HUES48 (cell line): ENCODE measurements at regions not wholly inside any gene's neighbourhood (a gene's known extent, or its start where the extent isn't known, plus 50 kb on each side); places are given as distances from the start of the nearest gene placed in this dataset.

Experiments used
- H3K27ac ChIP-seq: one replicate; pipeline ENCODE4 v1.7.0; 2013; ENCODE audit warnings: low read depth, low read length, inconsistent platforms
- H3K27me3 ChIP-seq: 2 replicates; pipeline ENCODE4 v1.6.1; 2013; ENCODE audit warnings: mild to moderate bottlenecking, low read length; ENCODE audit not compliant: control insufficient read depth, insufficient read depth
- H3K36me3 ChIP-seq: 2 replicates; pipeline ENCODE4 v1.6.1; 2013; ENCODE audit warnings: low read length; ENCODE audit not compliant: control insufficient read depth, insufficient read depth
- H3K4me1 ChIP-seq: 2 replicates; pipeline ENCODE4 v1.6.1; 2013; ENCODE audit warnings: mild to moderate bottlenecking, low read length; ENCODE audit not compliant: control insufficient read depth, insufficient read depth
- H3K4me3 ChIP-seq: 2 replicates; pipeline ENCODE4 v1.5.1; 2013; ENCODE audit warnings: mild to moderate bottlenecking, low read depth, low read length
- H3K9ac ChIP-seq: 2 replicates; pipeline ENCODE4 v1.6.1; 2013; ENCODE audit warnings: mild to moderate bottlenecking, low read depth, low read length, moderate library complexity
- H3K9me3 ChIP-seq: 2 replicates; pipeline ENCODE4 v1.6.1; 2013; ENCODE audit warnings: low read length; ENCODE audit not compliant: control insufficient read depth, insufficient read depth

DNA sequence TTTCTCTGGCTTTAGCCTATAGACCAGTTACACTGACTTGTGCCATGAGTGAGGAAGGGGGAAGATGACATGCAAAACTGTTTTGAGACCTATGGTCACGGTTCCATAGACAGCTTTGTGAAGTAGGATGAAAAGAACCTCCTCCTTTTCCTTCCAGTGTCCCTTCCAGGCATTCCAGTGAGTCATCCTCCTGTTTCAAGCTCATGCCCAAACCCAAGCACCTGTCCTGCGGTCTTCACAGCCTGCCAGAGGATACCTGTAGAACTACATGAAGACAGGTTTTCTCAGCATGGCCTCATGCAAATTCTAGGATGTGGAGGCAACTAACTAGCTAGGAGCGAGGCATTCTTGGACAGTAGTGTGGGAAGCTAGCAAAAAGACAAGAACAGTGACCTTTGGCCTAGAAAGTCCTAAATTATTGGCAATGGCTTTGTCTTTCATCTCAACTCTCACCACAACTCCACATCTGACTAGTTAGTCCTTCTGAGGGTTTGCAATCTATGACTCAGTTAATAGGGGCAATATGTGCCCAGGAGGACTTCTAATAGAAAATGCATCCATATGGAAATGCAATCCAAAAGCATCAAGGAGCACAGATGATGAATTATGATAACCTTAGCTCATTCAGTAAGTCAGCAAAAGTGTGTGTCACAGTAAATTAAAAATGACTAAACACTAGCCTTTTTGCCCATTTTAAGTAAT, 154.7 kb downstream of the RBM43 start:
- no peak overlapping the region for H3K4me3 ChIP-seq
- H3K4me1 ChIP-seq: peaks cover 19% of the 10 kb centered on the region
- H3K36me3 ChIP-seq: no peaks in the 10 kb centered on the region; the same call in 1 of the 2 replicates
- no peak overlapping the region for H3K9ac ChIP-seq
- H3K27ac ChIP-seq: no peak overlapping the region
- no peaks in the 10 kb centered on the region for H3K27me3 ChIP-seq
- peaks cover 9% of the 10 kb centered on the region; the same call in 1 of the 2 replicates for H3K9me3 ChIP-seq

DNA sequence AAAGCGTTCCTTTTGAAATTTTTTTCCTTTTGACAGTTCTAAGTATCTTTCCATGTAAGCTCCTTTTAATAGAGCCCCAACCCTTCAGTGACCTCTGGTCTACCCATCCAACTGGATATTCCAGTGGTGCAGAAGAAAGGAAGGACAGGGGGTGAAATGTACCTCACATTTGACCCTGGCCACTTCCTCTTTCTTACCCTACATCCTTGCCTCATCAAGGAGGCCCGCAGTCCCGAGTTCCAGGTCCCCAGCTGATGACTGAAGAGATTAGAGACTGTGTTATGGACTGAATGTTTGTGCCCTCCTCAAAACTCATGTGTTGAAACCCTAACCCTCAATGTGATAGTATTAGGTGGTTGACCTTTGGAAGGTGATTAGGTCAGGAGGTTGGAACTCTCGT, 158.1 kb downstream of the RBM43 start:
- peaks cover 9% of the 10 kb centered on the region; the same call in 1 of the 2 replicates for H3K9me3 ChIP-seq
- peaks cover 8% of the 10 kb centered on the region for H3K4me1 ChIP-seq
- no peaks in the 10 kb centered on the region; the same call in 1 of the 2 replicates for H3K36me3 ChIP-seq
- no peak overlapping the region for H3K27ac ChIP-seq
- no peak overlapping the region for H3K9ac ChIP-seq
- H3K27me3 ChIP-seq: no peaks in the 10 kb centered on the region
- no peak overlapping the region for H3K4me3 ChIP-seq

DNA sequence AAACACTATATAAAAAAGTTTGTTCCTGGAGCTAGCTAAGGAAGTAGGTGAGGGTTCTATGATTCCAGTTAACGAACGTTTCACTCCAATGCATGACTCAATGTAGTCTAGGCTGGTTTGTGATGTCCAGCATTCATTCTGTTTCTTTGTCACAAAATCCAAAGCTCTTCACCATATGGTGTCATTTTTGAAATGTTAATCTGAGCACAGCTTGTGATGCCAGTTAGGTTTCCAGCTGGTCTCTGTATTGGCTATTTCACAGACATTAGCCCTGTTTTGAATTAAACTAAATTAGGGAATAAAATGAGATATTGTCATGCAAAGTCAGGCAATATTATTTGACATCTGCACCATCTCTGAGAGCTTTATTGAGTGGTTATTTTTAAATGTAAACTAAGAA, 159.4 kb downstream of the RBM43 start:
- Histone ChIP-seq H3K4me1 (peaks cover 8% of the 10 kb centered on the region), H3K4me3 (no peak overlapping the region), H3K27me3 (no peaks in the 10 kb centered on the region), H3K9ac (no peak overlapping the region), H3K36me3 (no peaks in the 10 kb centered on the region), H3K27ac (no peak overlapping the region), H3K9me3 (0 out of 2 replicates have a peak, but pooled peaks cover 9% of the 10 kb centered on the region)

DNA sequence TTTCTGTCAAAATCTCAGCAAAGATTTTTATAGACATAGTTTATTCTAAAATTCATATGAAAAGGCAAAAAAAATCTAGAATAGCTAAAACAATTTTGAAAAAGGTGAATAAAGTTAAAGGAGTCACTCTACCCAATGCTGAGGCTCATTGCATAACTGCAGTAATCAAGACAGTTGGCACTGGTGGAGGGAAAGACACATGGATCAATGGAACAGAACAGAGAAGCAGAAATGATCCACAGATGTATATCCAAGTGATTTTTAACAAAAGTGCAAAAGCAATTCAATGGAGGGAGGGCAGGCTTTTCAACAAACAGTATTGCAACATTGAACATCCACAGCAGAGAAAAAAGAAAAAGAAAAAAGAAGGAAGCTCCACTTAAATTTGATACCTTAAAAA, 162.8 kb downstream of the RBM43 start:
- H3K4me1 ChIP-seq: peaks cover 8% of the 10 kb centered on the region
- no peak overlapping the region for H3K9ac ChIP-seq
- H3K27ac ChIP-seq: no peak overlapping the region
- no peaks in the 10 kb centered on the region for H3K27me3 ChIP-seq
- no peaks in the 10 kb centered on the region for H3K36me3 ChIP-seq
- no peaks in the 10 kb centered on the region for H3K9me3 ChIP-seq
- H3K4me3 ChIP-seq: no peak overlapping the region

DNA sequence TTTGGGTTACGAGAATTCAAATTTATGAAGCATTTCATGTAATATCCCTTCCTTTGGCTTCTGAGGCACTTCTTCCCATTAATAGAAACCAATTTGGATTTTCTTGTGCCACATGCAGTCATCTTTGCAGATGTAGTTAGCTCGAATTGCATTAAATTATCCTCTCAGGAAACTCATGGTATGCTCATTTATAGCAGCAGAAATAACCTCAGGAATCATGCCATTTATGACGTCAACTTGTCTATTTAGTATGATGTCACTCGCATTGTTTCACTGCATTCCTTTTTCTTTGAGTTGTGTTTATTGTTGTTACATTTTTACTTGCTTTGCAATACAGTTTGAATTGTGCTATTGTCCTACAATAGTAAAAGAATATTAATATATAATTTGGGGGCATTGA, 163.8 kb downstream of the RBM43 start:
- Histone ChIP-seq H3K27ac (no peak overlapping the region), H3K4me1 (peaks cover 6% of the 10 kb centered on the region), H3K9me3 (no peaks in the 10 kb centered on the region), H3K36me3 (no peaks in the 10 kb centered on the region), H3K4me3 (no peak overlapping the region), H3K27me3 (no peaks in the 10 kb centered on the region), H3K9ac (no peak overlapping the region)

DNA sequence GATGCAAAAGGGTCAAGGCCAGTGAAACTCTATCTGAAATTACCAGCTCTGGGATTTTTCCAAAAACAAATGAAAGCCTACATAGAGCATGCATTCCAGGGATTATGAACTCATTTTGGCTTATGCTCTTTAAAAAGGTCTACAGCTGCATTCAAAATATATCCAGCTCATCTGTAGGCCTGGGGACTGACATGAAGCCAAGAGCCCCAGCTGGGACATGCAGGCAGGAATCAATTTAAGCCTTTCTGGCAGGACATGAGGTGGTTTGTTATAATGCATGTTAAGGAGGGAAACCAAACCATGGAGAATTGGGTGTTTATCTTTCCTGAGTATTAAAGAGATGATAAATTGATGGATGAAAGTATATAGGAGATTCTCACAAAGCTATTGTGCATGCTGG, 164.5 kb downstream of the RBM43 start:
- Histone ChIP-seq H3K9me3 (no peaks in the 10 kb centered on the region), H3K36me3 (no peaks in the 10 kb centered on the region), H3K4me3 (no peak overlapping the region), H3K27ac (no peak overlapping the region), H3K9ac (no peak overlapping the region), H3K4me1 (no peaks in the 10 kb centered on the region), H3K27me3 (no peaks in the 10 kb centered on the region)

DNA sequence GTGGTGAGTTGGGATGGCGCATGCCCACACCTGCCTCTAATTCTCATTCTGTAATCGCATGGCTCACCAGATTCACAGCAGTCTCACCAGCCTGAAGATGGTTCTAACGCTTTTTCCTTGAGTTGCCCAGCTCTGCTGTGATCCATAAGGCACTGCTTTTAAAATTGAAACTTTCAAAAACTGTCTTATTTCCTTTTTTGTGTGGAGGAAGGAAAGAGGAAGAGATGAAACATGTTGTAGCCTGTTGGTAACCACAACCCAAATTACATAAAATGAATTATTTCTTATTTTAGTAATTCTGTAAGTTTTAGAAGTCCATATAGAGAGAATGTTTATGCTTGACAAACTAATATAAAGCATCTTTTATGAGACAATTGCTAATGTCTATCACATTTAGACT, 165.4 kb downstream of the RBM43 start:
- Histone ChIP-seq H3K27ac (no peak overlapping the region), H3K27me3 (no peaks in the 10 kb centered on the region), H3K4me1 (no peaks in the 10 kb centered on the region), H3K4me3 (no peak overlapping the region), H3K36me3 (no peaks in the 10 kb centered on the region), H3K9me3 (no peaks in the 10 kb centered on the region), H3K9ac (no peak overlapping the region)

DNA sequence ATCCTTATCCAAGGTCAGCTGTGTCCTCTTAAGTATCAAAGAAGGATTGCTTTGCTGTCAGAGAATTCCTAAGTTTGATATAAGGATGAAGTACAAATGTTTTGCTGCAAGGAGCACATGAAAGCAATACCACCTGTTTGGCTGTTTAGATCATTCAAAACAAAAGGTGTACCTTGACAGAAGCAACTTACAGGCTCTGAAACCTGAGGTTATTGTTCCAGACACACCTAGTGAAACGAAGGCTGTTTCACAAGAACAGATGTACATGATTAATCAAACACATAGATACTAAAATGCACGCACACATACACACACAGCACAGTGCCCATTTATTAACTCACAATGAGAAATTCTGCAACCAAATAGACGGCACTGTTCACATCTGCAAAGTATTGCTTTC, 166.2 kb downstream of the RBM43 start:
- no peaks in the 10 kb centered on the region for H3K9me3 ChIP-seq
- no peak overlapping the region for H3K27ac ChIP-seq
- no peaks in the 10 kb centered on the region for H3K4me1 ChIP-seq
- H3K9ac ChIP-seq: no peak overlapping the region
- H3K4me3 ChIP-seq: no peak overlapping the region
- H3K27me3 ChIP-seq: no peaks in the 10 kb centered on the region
- H3K36me3 ChIP-seq: no peaks in the 10 kb centered on the region

DNA sequence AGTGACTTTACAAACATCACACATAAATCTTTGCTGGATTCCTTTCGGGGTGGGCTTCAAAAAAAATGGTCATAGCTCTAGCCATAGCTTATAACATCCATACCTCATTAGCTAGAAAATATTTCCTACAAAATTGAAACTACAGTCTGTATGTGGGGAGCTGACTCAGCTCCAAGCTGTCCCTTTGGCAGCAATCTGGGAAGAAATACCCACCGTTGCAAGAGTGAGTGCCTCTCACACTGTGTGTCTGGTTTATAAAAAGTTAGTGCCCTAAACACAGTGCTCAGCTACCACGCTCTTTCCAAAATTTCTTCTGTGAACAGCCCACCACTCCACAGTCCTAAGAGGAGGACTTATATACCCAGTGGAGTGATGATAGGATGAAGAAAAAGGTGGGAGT, 170.1 kb downstream of the RBM43 start:
- Histone ChIP-seq H3K27me3 (no peaks in the 10 kb centered on the region), H3K27ac (no peak overlapping the region), H3K4me3 (no peak overlapping the region), H3K9me3 (no peaks in the 10 kb centered on the region), H3K9ac (no peak overlapping the region), H3K36me3 (no peaks in the 10 kb centered on the region), H3K4me1 (no peaks in the 10 kb centered on the region)

DNA sequence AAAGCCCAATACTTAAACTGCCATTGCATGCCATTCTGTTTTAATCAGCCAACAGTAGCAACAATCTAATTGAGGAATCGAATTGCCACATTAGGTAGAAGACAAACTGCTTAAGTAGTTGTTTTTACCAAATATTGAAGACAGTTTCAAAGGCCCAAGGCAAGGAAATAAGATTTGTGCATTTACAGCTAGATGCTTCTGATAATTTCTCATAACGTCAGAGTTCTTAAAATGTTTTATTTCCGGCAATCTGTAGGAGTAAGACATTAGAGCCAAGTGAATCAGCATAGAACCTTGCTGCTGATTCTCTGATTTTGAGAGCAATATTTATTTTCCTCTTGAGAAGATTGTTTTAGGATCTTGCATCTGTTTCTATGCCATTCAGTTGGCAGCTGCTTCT, 174.3 kb downstream of the RBM43 start:
- no peak overlapping the region for H3K9ac ChIP-seq
- no peak overlapping the region for H3K27ac ChIP-seq
- H3K4me3 ChIP-seq: no peak overlapping the region
- H3K36me3 ChIP-seq: no peaks in the 10 kb centered on the region
- no peaks in the 10 kb centered on the region for H3K27me3 ChIP-seq
- H3K4me1 ChIP-seq: peaks cover 9% of the 10 kb centered on the region
- no peaks in the 10 kb centered on the region for H3K9me3 ChIP-seq

DNA sequence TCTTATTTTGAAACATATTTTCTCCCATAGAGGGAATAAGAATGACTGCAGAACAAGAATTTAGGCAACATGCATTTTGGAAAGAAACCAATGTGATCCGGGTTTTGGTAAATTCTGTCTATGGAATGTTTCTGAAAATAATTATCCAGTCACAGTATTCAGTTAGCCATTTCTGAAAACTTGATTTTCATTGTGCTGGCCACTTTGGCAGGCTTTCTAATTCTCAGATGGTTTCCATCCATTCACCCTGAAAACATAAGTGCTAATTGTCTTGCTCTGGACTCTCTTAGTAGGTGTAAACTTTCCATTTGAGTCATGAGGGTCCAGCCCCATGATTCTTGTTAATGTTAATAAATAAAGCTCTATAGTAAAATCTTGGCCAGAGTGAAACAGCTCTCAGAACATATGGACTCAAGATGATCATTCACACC, 176.5 kb downstream of the RBM43 start:
- no peak overlapping the region for H3K9ac ChIP-seq
- H3K36me3 ChIP-seq: no peaks in the 10 kb centered on the region
- no peak overlapping the region for H3K27ac ChIP-seq
- H3K27me3 ChIP-seq: no peaks in the 10 kb centered on the region
- no peak overlapping the region for H3K4me3 ChIP-seq
- H3K4me1 ChIP-seq: peaks cover 21% of the 10 kb centered on the region
- no peaks in the 10 kb centered on the region for H3K9me3 ChIP-seq
